Epithelial cell of esophagus (primary cell): ENCODE measurements at regions not wholly inside any gene's neighbourhood (a gene's known extent, or its start where the extent isn't known, plus 50 kb on each side); places are given as distances from the start of the nearest gene placed in this dataset.

Experiments
- DNase-seq: peaks from one replicate; pipeline ENCODE4 v3.0.0; 2010; ENCODE audit warnings: low read depth
- H3K4me3 ChIP-seq: 2 replicates; pipeline ENCODE4 v1.5.1; 2011; ENCODE audit warnings: mild to moderate bottlenecking, low read length, control low read depth
- TF ChIP-seq, protein P1 (sequence below): IDR thresholded peaks from 2 replicates; pipeline ENCODE4 v1.5.1; 2011; ENCODE audit warnings: low read depth, mild to moderate bottlenecking, low read length, control low read depth, inconsistent platforms; ENCODE audit not compliant: insufficient read depth; ENCODE audit errors: missing control alignments

DNA sequence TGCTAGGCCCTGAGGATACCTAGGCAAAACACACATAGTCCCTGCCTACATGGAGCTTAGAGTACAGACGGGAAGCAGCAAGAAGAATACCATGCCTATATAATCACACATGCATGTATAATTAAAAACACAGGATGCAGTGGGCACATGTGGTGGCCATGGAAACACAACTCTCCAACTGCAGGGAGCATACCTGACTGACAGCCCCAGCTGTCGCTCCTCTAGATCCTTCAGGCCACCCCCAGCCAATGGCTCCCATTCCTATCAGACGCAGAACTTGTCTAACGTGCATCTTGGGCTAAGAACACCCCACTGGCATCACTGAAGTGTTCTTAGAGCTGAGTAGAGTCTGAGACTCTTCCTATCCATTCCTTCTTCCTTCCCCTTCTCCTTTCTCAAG lies 125.5 kb upstream of the FRMD4B start:
- no peak for DNase-seq
- TF ChIP-seq, protein P1, sequence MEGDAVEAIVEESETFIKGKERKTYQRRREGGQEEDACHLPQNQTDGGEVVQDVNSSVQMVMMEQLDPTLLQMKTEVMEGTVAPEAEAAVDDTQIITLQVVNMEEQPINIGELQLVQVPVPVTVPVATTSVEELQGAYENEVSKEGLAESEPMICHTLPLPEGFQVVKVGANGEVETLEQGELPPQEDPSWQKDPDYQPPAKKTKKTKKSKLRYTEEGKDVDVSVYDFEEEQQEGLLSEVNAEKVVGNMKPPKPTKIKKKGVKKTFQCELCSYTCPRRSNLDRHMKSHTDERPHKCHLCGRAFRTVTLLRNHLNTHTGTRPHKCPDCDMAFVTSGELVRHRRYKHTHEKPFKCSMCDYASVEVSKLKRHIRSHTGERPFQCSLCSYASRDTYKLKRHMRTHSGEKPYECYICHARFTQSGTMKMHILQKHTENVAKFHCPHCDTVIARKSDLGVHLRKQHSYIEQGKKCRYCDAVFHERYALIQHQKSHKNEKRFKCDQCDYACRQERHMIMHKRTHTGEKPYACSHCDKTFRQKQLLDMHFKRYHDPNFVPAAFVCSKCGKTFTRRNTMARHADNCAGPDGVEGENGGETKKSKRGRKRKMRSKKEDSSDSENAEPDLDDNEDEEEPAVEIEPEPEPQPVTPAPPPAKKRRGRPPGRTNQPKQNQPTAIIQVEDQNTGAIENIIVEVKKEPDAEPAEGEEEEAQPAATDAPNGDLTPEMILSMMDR = no peak
- no peak overlapping the region for H3K4me3 ChIP-seq

DNA sequence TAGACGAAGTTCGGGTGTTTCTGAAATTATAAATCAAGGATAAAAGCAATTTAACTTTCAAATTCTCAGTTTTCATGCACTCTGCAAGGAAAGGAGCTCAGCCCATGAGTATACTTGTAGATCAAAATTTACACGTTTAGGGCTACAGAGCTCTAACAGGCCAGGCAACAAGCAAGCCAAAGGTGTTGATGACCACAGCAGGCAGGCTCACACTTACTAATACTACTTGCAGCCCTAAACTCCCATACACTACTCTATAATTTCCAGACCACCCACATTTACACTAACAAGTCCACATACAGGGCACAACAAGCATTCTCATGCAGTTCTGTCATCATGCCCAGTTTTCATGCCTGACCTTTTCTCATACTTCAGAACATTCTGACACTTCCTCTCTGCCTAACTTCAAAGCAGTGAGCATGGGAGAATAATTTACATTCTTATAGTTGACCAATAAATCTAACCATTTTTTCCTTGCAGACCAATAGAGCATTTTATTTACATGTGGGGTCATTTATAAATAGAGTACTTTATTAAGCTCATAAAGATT lies 124.7 kb upstream of the FRMD4B start:
- no peak overlapping the region for H3K4me3 ChIP-seq
- DNase-seq = peak; percentile 30
- TF ChIP-seq, protein P1 = no peak

DNA sequence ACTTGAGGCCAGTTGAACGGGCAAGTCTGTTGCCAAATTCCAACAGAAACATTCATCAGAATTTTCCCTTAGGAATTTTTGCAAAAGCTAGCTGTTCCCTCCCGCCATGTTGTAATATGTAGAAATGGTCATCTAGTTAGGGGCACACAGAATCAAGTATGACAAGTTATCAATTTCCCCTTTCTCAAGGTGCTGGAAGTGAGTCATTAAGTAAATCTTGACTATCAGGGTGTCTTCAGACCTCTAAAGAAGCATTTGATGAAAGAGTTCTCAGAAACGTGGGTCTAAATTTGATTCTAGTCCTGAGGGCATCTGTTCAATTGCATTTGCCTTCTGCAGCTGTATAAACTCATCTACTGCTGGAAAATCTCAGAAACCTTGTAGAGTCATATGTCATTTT lies 123.4 kb upstream of the FRMD4B start:
- no peak overlapping the region for H3K4me3 ChIP-seq
- DNase-seq = peak; percentile 50
- TF ChIP-seq, protein P1 = no peak

GRCh38 chr3:69505770-69506407 lies 120.0 kb upstream of the FRMD4B start:
- no peak for DNase-seq
- no peak overlapping the region for H3K4me3 ChIP-seq

GRCh38 chr3:69504232-69504631 lies 118.3 kb upstream of the FRMD4B start:
- TF ChIP-seq, protein P1 = no peak
- DNase-seq = no peak
- H3K4me3 ChIP-seq = no peak overlapping the region

More at GRCh38 chr3:69505770-69506407, 120.0 kb upstream of the FRMD4B start:
- TF ChIP-seq, protein P1 = no peak

DNA sequence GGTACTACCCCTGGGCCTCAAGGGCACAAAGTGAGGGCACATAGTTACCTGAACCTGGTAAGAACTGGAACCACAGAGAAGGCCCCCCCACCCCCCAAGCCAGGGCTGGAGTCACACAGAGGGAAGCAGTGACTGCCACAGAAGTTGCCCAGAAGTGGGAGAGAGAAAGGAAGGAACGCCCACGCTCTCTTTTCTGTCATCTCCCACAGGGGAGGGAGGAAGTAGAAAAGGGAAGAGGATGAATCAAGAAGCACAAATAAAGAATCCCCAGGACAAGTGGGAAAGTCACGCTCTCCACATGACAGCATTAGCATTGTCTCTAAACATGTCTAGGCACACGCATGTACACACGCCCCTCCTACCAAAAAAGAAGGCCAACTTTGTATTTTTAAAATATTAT lies 114.7 kb upstream of the FRMD4B start:
- H3K4me3 ChIP-seq = no peak overlapping the region
- DNase-seq = peak; percentile 36
- TF ChIP-seq, protein P1 = no peak
